ENCODE measurements at regions not wholly inside any gene's neighbourhood (a gene's known extent, or its start where the extent isn't known, plus 50 kb on each side); places are given as distances from the start of the nearest gene placed in this dataset.
A peak's percentile ranks its signal among the peaks of the same experiment; 100 is the strongest.

GRCh38 chr3:107213044-107213669 is 164.1 kb upstream of the CCDC54 start:
- WGBS, 2 donors = 86 to 88% methylated on average over 6 of the region's 6 CpGs
- Histone ChIP-seq H3K4me1 (peaks cover 5 to 13% (median 12%) of the 10 kb centered on the region in 3 donors), H3K27ac (no peak overlapping the region), H3K4me3 (no peak overlapping the region), H3K9me3 (no peaks in the 10 kb centered on the region), H3K36me3 (no peaks in the 10 kb centered on the region), H3K27me3 (no peaks in the 10 kb centered on the region)
- intact Hi-C loops (cut with DNase I) = no loop called here
- no peak for FAIRE-seq
- TF ChIP-seq CTCF (IDR thresholded peaks at IDR 0.05) = no peak
- no peak for DNase-seq
- no peak for ATAC-seq

- Histone ChIP-seq H3K4me3 (no peak overlapping the region), H3K27ac (no peak overlapping the region), H3K4me1 (no peaks in the 10 kb centered on the region), H3K9me3 (no peaks in the 10 kb centered on the region), H3K36me3 (no peaks in the 10 kb centered on the region), H3K27me3 (no peaks in the 10 kb centered on the region)
- DNase-seq = no peak
- no peak for FAIRE-seq
- TF ChIP-seq CTCF (IDR thresholded peaks at IDR 0.05) = no peak
- intact Hi-C loops (cut with DNase I) = no loop called here
- 93 to 94% methylated on average over 5 of the region's 5 CpGs for WGBS, 2 donors
- ATAC-seq = no peak
These were observed 161.0 kb upstream of the CCDC54 start for GRCh38 chr3:107216229-107216628.

DNA sequence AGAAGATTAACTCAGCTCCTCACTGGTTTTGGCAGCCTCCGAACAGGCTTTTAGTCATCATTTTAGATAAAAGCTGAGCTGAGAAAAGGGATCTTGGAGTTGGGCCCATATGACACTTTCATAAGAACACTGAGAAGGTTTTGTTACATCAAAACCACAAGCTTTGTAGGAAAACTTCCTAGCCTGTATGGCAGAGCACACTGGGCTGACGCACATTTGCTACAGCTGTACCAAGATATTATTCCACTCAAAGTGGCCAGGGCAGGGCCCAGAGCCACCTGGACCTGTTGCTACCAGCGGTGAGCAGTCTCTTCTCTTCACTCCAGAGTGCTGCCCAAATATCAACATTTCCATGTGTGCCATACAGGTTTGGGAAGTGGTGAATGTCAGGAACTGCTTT is 160.5 kb upstream of the CCDC54 start:
- no peak for TF ChIP-seq CTCF (IDR thresholded peaks at IDR 0.05)
- no peak overlapping the region for H3K4me3 ChIP-seq
- DNase-seq = no peak
- WGBS, 2 donors = 72 to 90% methylated on average over 3 of the region's 3 CpGs
- H3K4me1 ChIP-seq = no peaks in the 10 kb centered on the region
- no peak overlapping the region for H3K27ac ChIP-seq
- H3K36me3 ChIP-seq = no peaks in the 10 kb centered on the region
- H3K27me3 ChIP-seq = no peaks in the 10 kb centered on the region
- intact Hi-C loops (cut with DNase I) = no loop called here
- ATAC-seq = peak in 3 of 4 donors; percentile 49 to 88 (median 73)
- no peaks in the 10 kb centered on the region for H3K9me3 ChIP-seq
- FAIRE-seq = no peak

GRCh38 chr3:107217172-107217571 is 160.1 kb upstream of the CCDC54 start:
- Histone ChIP-seq H3K9me3 (no peaks in the 10 kb centered on the region), H3K27me3 (no peaks in the 10 kb centered on the region), H3K36me3 (no peaks in the 10 kb centered on the region), H3K4me3 (no peak overlapping the region), H3K27ac (no peak overlapping the region), H3K4me1 (no peaks in the 10 kb centered on the region)
- FAIRE-seq = no peak
- ATAC-seq = no peak
- whole genome bisulfite sequencing, 2 donors = 75 to 80% methylated on average over 5 of the region's 5 CpGs
- TF ChIP-seq CTCF (IDR thresholded peaks at IDR 0.05) = no peak
- intact Hi-C loops (cut with DNase I) = no loop called here
- DNase-seq = no peak

DNA sequence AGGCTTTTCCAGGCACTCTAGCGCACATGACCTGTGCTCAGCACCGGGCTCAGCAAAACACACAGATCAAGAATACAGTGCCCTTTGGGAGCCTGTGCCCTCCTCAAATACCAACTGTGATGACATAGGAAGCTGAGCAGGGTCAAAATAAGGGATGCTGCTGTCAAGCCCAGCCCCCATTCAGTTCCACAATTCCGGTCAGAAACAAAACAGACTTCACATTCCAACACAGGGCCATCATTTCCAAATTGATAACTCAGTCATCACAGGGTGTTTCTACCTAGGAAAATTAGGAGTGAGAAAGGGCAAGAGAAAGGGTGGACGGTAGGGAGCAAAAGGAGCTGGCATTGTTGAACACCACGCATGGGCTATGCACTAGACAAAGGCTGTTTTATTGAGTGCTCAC is 158.4 kb upstream of the CCDC54 start:
- FAIRE-seq = no peak

More for the DNA sequence above, 158.4 kb upstream of the CCDC54 start:
- H3K36me3 ChIP-seq = no peaks in the 10 kb centered on the region
- DNase-seq = no peak
- no peak for ATAC-seq
- no peak for TF ChIP-seq CTCF (IDR thresholded peaks at IDR 0.05)
- no peak overlapping the region for H3K4me3 ChIP-seq
- intact Hi-C loops (cut with DNase I) = no loop called here
- H3K9me3 ChIP-seq = no peaks in the 10 kb centered on the region
- no peaks in the 10 kb centered on the region for H3K4me1 ChIP-seq
- no peak overlapping the region for H3K27ac ChIP-seq
- 80 to 83% methylated on average over 5 of the region's 5 CpGs for WGBS, 2 donors
- H3K27me3 ChIP-seq = no peaks in the 10 kb centered on the region

All from pancreas (tissue), 10 donors.